OCI-LY7 (cell line): ENCODE measurements at regions not wholly inside any gene's neighbourhood (a gene's known extent, or its start where the extent isn't known, plus 50 kb on each side); places are given as distances from the start of the nearest gene placed in this dataset.

ENCODE experiments used
- EZH2phosphoT487 ChIP-seq: fragments of 200-600 bp; sonication (generic); IDR thresholded peaks from 2 replicates; pipeline ENCODE4 v1.6.1; 2018; ENCODE audit warnings: low read depth, borderline replicate concordance, mild to moderate bottlenecking, mixed run types, antibody characterized with exemption, low read length, moderate library complexity, mixed read lengths
- TF ChIP-seq, protein P1 (sequence below): fragments of 200-600 bp; sonication (generic); conservative IDR thresholded peaks from 2 replicates; pipeline ENCODE4 v1.5.1; 2014; ENCODE audit warnings: mild to moderate bottlenecking, antibody characterized with exemption, low read length, moderate library complexity, mixed read lengths

DNA sequence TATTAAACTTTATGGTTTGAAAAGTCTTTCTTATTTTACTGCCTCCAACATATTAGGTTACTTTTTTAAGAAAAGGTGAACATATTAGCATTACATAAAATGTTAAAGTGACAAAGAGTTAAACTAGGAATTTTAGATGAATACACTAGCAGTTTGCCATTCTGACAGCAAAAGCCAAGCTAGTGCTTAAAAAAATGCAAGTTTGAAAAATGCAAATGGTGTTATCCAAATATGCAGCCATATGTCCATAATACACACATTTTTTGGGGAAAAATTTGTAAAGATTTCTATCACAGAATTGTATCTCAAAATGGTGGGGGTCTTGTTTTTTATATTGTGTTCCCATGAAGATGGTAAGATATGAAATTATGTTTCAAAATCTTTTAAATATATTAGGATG, 466.1 kb downstream of the FOXG1 start:
- TF ChIP-seq, protein P1, sequence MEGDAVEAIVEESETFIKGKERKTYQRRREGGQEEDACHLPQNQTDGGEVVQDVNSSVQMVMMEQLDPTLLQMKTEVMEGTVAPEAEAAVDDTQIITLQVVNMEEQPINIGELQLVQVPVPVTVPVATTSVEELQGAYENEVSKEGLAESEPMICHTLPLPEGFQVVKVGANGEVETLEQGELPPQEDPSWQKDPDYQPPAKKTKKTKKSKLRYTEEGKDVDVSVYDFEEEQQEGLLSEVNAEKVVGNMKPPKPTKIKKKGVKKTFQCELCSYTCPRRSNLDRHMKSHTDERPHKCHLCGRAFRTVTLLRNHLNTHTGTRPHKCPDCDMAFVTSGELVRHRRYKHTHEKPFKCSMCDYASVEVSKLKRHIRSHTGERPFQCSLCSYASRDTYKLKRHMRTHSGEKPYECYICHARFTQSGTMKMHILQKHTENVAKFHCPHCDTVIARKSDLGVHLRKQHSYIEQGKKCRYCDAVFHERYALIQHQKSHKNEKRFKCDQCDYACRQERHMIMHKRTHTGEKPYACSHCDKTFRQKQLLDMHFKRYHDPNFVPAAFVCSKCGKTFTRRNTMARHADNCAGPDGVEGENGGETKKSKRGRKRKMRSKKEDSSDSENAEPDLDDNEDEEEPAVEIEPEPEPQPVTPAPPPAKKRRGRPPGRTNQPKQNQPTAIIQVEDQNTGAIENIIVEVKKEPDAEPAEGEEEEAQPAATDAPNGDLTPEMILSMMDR = no peak
- TF ChIP-seq EZH2phosphoT487 = no peak
